GM21390 (cell line): ENCODE measurements at regions not wholly inside any gene's neighbourhood (a gene's known extent, or its start where the extent isn't known, plus 50 kb on each side); places are given as distances from the start of the nearest gene placed in this dataset.

ENCODE experiments used
- ATAC-seq: cut with Tn5 transposase; IDR thresholded peaks from one replicate; pipeline ENCODE4 v1.9.1; 2021; ENCODE audit not compliant: unreplicated experiment

DNA sequence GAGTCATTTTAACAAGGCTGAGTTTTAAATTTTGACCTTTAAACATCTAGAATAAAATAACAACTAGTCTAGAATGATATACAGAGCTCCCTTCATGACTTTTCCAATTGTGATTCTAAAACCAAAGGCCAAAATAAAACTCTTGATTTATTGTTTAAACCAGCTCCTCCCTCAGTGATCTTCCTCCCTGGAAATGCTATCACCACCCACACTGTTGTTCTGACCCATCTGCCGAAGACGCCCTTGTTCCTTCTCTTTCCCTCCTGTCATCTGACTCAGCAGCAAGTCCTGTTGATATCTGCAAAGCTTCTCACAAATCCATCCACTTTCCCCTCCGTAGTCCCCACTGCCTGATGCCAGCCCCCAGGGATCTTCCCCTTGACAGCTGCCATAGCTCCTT is 231.6 kb upstream of the DYNLRB2 start:
- no peak for ATAC-seq

DNA sequence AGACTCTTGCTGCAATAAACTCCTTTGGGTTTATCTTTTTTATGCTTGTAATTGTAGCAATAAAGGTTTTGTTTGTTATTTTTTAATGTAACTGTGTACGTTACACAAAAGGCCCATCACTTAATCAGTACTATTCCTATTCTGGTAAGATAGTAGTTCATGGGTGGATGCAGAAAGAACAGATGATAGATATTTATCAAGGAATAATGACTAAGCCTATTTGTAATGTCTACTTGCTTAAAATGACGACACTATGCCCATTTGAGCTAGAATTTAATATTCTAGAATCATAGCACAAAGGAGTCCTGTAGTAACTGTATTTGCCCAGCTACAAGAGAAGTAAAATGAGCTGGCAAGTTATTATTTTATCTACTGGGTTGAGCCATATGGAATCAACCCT is 235.4 kb upstream of the DYNLRB2 start:
- ATAC-seq = no peak

DNA sequence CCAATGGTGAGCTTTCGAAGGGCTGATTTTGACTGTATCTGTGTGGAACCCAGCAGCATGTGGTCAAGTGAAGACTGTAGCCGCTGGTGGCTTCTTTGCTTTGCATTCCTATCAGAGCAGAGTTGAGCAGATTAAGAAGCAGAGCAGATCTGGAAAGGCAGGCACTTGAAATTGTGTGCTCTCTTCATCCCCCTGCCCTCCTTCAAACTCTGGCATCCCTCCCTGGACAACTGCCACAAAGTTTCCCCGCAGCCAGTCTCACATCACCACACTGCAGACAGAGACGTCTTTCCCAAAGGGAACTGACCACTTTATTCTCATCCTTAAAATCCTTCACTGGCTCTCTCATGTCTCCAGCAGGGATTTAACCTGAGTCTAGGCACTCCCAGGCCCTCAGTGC is 237.1 kb upstream of the DYNLRB2 start:
- no peak for ATAC-seq

DNA sequence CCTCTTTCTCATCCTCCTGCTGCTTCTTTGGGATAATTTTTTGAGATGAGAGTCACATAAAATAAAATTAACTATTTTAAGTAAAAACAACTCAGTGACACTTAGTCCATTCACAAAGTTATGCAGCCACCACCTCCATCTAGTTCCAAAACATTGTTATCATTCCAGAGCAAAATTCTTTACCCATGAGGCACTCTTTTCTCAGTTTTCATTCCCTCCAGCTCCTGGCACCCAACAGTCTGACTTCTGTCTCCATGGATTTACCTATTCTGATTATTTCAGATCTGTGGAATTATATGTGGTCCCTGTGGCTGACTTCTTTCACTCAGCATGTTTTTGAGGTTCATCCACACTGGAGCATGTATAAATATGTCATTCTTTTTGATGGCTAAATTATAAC is 239.9 kb upstream of the DYNLRB2 start:
- no peak for ATAC-seq

DNA sequence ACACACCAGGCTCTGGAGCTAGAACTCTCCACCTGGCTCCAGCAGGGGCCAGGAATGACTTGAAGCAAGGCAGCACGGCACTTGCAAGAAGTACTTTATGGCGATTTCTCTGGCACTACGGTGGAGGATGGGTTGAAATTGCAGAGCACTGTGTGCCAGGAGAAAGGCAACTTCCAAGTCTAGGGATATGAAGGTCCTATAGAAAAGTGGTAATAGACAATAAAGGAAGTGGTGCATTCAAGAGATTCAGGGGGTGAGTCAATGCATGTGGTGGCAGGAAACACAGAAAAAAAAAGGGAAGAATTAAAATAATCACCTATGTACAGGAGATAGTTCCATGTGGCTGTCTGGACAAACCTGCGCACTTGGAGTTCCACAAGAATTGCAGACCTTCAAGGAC is 240.3 kb upstream of the DYNLRB2 start:
- ATAC-seq = no peak

DNA sequence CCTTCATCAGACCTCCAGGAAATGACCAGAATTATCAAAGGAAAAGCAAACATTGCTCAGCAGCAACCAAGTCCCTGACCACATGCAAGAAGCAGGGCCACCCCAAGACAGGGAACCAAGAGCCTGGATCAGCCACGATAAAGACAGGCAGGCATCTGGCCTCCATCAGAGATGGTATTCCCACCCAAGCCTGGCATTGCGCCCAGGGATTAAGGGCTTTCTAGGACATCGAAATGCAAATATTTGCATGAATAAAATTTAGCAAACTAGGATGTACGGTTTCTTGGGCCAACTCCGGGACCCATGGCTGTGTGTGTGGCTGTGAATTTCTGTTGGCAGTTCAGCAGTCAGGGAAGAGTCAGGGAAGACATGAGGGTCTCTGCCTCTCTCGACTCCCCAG is 241.4 kb upstream of the DYNLRB2 start:
- no peak for ATAC-seq

DNA sequence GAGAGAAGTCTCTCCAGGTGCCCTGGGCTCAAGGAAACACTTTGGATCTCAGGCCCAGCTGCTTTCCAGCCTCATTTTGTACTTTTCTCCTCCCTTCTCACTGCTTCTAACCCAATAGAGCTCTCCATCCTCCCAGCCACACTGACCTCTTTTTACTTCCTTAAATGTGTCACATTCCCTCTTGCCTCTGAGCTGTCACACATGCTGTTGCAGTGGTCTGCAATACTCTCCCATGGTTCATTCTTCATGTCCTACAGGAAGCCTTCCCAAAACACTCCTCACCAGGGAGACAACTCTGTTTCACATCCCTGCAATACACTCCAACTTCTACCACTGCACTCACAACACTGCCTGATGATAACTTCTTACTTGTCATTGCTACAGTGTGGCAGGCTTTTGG is 242.1 kb upstream of the DYNLRB2 start:
- no peak for ATAC-seq

DNA sequence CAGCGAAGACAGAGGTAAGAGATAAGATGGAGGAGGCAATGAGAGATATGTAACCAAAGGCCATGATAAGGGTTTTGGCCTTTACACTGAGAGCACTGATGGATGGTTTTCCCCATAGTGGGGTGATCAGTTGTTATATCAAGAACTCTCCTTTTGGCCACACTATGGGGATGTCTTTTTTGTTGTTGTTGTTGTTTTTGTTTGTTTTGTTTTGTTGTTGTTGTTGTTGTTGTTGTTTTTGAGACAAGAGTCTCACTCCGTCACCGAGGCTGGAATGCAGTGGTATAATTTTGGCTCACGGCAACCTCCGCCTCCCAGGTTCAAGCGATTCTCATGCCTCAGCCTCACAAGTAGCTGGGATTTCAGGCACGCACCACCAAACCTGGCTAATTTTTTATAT is 244.8 kb upstream of the DYNLRB2 start:
- no peak for ATAC-seq

DNA sequence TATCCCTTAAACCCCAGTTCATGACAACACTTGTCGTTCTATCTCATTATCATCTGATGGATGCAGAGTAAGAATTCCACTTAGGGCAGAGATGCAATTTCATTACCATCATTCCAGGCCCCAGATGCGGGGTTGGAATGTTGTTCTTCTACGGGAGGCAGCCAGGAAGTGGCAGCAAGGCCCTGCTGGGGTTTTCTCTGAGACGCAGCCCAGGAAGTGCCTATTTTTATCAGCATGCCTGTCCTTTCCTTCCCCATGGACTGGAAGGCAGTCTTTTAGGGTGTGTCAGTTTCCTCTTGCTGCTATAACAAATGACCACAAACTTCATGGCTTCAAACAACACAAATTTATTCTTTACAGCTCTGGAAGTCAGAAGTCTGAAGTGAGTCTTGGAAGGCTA is 246.6 kb upstream of the DYNLRB2 start:
- ATAC-seq = no peak

DNA sequence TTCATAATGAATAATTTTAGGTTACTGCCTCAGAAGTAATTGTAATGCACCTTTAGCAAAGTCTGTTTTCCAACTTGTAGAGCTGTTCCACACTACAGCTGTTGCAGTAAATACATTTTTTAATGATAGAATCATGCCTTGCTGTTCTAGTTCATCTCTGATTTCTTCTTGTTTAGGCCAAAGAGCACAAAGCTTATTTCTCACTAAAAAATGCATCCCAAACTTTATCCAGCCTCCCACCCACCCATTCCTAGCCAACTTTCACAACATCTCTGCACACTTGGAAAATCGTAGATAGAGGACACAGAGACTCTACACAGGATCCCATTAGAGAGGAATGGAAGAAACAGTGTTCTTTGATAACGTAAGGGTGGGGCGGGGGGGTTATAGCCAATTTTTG is 252.2 kb upstream of the DYNLRB2 start:
- ATAC-seq = no peak

DNA sequence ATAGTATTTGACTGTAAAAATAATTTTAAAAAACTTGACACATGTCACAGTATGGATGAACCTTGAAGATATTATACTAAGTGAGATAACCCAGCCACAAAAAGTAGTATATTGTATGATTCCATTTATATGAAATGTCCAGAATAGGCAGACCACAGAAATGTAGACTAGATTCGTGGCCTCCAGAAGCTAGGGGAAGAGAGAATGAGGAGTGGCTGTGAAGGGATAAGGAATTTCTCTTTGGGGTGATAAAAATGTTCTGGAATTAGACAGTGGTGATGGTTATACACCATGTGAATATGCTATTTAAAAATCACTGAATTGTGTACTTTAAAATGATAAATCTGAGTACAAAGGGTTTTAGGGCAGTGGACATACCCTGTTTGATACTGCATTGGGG is 253.1 kb upstream of the DYNLRB2 start:
- no peak for ATAC-seq

DNA sequence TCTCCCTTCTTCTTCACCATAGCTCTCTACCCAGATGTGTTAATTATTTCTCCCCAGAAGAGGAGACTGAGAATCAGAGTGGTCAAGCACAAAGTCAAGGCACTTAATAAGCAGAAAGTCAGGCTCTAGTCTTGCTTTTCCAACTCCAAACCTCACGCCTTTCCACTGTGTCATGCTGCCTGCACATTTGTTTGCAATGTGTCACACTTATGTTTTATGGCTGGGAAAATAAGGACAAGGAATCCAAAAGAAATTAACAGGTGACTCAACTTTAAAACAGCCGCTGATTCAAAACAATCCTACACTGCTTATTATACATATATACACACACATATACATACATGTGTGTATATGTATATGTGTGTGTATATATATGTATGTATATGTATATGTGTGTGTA is 255.7 kb upstream of the DYNLRB2 start:
- no peak for ATAC-seq

DNA sequence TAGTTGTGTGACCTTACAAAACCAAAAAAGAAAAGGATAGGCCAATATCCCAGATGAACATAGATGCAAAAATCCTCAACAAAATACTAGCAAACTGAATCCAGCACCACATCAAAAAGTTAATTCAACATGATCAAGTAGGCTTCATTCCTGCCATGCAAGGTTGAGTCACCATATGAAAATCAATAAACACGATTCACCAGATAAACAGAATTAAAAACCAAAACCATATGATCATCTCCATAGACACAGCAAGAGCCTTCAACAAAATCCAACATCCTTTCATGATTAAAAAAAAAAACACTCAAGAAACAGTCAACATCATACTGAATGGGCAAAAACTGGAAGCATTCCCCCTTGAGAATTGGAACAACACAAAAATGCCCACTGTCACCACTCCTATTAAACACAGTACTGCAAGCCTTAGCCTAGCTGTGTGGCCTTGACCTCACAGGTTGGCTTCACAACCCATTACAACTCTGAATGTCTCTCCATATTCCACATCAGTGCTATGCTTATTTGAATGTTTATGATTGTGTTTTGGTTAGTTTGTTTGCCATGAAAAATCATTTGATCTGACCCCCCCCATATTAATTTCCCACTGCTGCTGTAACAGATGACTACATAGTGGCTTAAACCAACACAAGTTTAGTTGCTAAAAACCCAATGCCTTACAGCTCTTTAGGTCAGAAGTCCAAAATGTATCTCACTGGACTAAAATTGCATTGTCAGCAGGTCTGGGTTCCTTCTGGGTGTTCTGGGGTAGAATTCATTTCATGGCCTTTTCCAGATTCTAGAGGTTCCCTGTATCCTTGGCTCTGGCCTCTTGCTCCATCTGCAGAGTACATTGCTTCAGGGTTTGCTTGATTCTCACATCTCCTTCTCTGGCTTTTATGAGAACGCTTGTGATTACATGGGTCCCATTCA is 257.1 kb upstream of the DYNLRB2 start:
- ATAC-seq = no peak

DNA sequence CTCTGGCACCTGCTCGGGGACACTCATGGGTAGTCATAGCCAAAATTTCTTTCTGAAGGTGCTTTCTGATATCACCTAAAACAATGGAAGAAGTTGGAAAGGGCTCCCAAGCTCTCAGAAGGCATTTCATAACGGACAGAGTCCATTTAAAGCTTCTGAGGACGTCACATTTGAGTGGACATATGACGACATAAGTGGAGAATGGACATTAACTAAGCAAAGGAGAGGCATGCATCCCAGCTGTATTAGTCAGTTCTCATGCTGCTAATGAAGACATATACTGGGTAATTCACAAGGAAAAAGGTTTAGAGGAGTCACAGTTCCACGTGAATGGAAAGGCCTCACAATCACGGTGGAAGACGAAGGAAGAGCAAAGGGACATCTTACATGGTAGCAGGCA is 260.2 kb upstream of the DYNLRB2 start:
- ATAC-seq = no peak

DNA sequence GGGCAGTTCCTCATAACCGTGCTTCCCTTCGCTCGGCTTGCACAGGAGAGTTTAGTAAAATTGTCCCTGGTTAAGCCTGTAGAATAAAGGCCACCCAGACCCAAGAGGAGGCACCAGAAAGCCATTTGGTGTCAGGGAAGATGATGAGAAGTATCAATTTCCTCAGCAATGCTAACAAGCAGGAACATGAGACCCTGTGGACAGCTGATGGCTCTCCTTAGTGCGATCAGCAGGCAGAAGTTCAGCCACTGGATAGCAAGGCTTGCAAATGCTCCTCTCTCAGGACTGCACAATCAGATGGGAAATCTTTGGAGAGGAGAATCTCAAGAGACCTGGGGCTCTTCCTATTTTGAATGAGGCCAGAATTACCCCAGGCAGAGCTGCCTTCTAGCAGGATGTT is 261.1 kb upstream of the DYNLRB2 start:
- ATAC-seq = no peak

DNA sequence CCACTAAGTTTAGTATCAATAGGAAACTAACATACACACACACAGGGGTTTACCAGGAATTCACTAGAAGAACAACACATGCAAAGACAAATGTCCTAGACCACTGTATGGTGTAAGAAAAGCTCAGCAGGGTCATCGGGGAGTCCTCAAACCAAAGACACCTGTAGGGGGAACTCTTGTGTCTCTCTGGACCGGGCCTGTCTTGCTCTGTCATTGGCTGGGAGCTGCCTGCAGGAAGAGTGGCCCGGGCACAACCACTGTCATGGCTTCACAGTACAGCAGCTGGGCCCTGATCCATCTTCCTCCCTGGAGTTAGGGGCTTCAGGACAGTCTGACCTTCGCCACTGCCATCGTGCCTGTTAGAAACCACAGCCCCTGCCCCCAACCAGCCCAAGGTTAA is 263.6 kb upstream of the DYNLRB2 start:
- ATAC-seq = no peak

DNA sequence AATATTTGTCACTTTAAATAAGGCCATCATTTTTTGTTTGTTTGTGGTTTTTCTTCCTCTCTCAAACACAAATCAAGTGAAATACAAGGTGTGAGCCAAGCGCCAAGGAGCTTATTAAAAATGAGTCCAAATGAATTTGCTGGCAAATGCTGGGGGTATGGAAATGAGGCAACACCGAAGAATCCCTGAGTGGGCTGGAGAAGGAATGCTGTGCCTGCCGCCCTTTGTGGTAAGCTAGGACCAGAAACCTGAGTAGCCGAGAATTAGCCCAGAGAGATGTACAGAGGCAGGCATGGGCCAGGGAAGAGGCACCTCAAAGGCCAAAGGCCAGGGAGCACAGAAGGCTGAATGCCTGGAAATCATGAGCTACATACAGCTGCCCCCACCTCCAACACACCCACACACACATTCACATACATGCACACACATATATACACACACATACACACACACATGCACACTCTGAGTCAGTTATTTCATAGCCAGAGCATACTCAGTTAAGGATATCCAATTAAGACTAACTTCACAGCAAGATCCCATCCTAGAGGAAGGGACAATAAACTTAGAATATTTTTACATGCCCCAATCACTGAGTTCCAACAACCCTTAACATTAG is 266.1 kb upstream of the DYNLRB2 start:
- ATAC-seq = no peak

DNA sequence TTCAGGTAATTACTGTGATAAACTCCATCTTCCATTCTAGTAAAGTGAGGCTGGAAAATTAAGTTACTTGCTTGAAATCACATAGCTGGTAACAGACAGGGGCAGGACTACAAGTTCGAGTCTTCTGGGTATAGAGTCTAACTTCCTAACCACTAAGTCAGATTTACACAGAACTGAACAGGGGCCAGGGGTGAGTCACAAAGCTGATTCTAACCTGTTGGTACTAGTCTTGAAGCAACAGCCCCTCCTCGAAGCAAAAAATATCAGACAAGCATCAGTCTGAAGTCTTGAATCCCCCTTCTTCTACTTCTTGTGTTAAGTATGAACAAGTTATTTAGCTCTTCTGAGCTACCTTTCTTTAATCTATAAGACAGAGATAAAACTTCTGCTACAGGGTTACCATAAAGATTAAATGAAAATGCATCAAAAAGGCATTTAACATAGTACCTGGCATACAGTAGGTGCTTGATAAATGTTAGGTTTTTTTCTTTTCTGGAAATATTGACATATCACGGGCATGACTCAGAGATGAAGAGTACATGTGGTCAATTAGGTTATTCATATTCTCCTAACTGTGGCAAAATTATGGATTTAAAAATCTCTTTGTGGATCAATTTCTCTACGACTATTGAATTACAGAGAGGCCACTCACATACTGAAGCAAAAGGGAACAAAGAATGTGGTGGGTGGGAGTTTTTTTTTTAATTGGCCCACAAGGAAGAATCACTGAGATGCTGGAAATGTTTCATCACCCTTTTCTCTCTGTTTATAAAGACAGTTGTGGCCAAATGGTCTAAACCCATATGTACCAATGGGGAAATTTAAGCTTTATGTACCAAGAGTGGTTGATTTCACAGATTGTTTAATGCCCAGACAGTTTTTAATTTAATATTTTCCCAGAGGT is 266.9 kb upstream of the DYNLRB2 start:
- ATAC-seq = no peak

DNA sequence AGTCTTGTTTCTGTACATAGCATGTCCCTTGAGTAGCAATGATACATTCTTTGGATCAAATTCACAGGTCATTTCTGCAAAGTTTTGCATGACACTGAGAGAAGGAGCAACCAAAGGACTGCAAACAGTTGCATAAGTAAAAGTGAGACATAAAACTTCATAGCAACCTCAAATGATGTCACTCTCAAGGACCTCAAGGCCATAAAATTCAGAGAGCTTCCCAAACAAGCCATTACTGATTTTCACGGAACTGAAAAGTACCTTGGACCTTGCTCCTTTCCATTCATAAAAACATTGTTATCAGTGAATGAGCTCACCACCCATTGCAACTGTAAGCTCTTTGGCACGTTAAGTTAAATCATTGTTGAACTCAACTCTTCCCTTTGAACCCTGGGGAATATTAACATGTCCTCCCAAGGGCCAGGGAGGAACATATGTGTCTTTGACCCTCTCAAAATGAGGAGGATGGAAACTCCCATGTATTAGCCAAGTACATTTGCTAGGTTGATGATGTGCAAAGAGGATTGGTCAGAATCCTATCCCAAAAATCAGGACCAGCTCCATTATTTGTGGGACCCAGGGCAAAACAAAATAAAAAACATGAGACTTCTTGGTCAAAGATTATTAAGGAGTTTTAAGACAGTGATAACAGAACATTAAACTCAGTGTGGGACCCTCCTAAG is 275.0 kb upstream of the DYNLRB2 start:
- no peak for ATAC-seq

DNA sequence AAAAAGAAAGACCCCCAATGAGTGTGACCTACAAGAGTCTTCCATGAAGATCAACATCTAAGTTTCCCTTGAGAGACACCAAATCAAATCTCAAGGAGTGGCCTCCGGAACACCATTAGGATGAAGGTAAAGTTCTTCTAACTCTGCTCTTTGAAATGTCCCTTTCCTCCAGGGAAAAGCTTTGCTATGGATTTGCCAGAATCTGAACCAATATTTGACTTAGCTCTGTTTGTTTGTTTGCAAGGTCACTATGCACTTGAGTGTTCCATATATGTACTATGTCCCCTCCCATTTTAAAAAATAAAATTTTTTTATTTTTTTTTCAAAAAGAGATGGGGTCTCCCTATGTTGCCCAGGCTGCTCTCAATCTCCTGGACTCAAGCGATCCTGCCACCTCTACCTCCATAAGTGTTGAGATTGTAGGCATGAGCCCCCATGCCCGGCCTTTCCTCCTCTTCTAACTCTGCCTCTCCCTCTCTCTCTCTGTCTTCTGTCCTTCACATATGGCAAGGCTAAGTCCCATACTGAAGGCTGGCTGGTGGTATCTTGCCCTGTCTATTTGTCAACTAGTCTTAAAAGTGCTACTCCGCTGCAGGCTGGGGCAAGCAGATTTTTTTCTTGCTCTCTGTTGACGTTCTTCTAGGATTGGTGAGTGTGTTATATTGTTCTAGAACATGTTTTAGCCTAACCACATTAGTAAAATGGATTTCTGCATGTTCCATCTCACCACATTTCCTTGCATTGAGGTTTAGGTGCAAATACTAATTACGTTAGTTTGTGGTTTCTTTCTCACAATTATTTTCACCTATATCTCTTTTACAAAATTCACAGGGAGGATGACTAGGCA is 276.7 kb upstream of the DYNLRB2 start:
- ATAC-seq = no peak
